CD4-positive, alpha-beta T cell (primary cell): ENCODE measurements at regions not wholly inside any gene's neighbourhood (a gene's known extent, or its start where the extent isn't known, plus 50 kb on each side); places are given as distances from the start of the nearest gene placed in this dataset.

Experiments
- ATAC-seq: fragments of 200-7000 bp; cut with Tn5 transposase; one replicate; pipeline ENCODE4 v1.10.0; 2022; ENCODE audit warnings: mild to moderate bottlenecking; ENCODE audit not compliant: poor library complexity
- CTCF ChIA-PET: fragments of 350-600 bp; sonication (Branson Sonifier 250); formaldehyde crosslinking; loops from one replicate; lab custom pipeline; 2021; ENCODE audit warnings: antibody characterized with exemption, inconsistent platforms; lab: Charles Lee
- POLR2A ChIA-PET: fragments of 350-600 bp; sonication (Branson Sonifier 250); formaldehyde crosslinking; loops from one replicate; lab custom pipeline; 2021; ENCODE audit warnings: antibody characterized with exemption, inconsistent platforms; lab: Charles Lee
- DNase-seq, 14 experiments: peaks; one replicate each; pipeline ENCODE4 v3.0.0-alpha.2; 2013 to 2020; ENCODE audit warnings: mixed read lengths in 2 of 14
- H3K27ac ChIP-seq, 2 donors: one replicate each; pipeline versions ENCODE4 v1.5.1 to v1.7.0; 2013; ENCODE audit warnings: low read length in 2 of 2, low read depth in 1 of 2, mild to moderate bottlenecking in 1 of 2
- H3K27me3 ChIP-seq, 2 experiments: 1 replicate in 1 of 2; 2 replicates in 1 of 2; pipeline versions ENCODE4 v1.6.1 to v1.7.0; 2013; ENCODE audit warnings: low read length in 2 of 2, control low read depth in 1 of 2, mild to moderate bottlenecking in 1 of 2, moderate library complexity in 1 of 2; ENCODE audit not compliant: insufficient read depth in 2 of 2, control insufficient read depth in 1 of 2
- H3K36me3 ChIP-seq: one replicate; pipeline ENCODE4 v1.6.1; 2013; ENCODE audit warnings: low read length, control low read depth; ENCODE audit not compliant: insufficient read depth
- H3K4me1 ChIP-seq: one replicate; pipeline ENCODE4 v1.6.1; 2013; ENCODE audit warnings: low read length, control low read depth; ENCODE audit not compliant: insufficient read depth
- H3K4me3 ChIP-seq: one replicate; pipeline ENCODE4 v1.5.1; 2013; ENCODE audit warnings: mild to moderate bottlenecking, low read length, moderate library complexity
- H3K9me3 ChIP-seq, 2 experiments: 1 replicate in 1 of 2; 2 replicates in 1 of 2; pipeline versions ENCODE4 v1.6.1 to v1.7.0; 2013; ENCODE audit warnings: low read length in 2 of 2, mild to moderate bottlenecking in 2 of 2, control low read depth in 1 of 2, moderate library complexity in 1 of 2; ENCODE audit not compliant: control insufficient read depth in 1 of 2, insufficient read depth in 1 of 2
- H3K27ac Mint-ChIP-seq: one replicate; pipeline ENCODE4 v1.8.0; 2020; ENCODE audit warnings: mixed read lengths
- H3K27me3 Mint-ChIP-seq: one replicate; pipeline ENCODE4 v1.8.0; 2021; ENCODE audit warnings: mixed read lengths
- H3K36me3 Mint-ChIP-seq: one replicate; pipeline ENCODE4 v1.8.0; 2021; ENCODE audit warnings: low read depth, mixed read lengths
- H3K4me1 Mint-ChIP-seq: one replicate; pipeline ENCODE4 v1.8.0; 2021; ENCODE audit warnings: low read depth, mixed read lengths
- H3K4me3 Mint-ChIP-seq: one replicate; pipeline ENCODE4 v1.8.0; 2020; ENCODE audit warnings: mild to moderate bottlenecking, mixed read lengths
- H3K9me3 Mint-ChIP-seq: one replicate; pipeline ENCODE4 v1.8.0; 2020; ENCODE audit warnings: mixed read lengths
- CTCF ChIP-seq: fragments of 200-600 bp; IDR thresholded peaks from one replicate; pipeline ENCODE4 v1.8.0; 2022; ENCODE audit warnings: antibody characterized with exemption, mild to moderate bottlenecking
- intact Hi-C, 2 experiments: fragments of 100-400 bp; cut with DNase I in 1 of 2; cut with micrococcal nuclease in 1 of 2; formaldehyde crosslinking; loops; one replicate each; pipeline versions ENCODE4 v1.15.1 to v1.9.0; 2023 to 2025; cut with DNase I, micrococcal nuclease

GRCh38 chr7:423312-424260 lies 96.1 kb downstream of the PDGFA start:
- H3K27ac ChIP-seq = no peak overlapping the region
- no peaks in the 10 kb centered on the region for H3K27me3 Mint-ChIP-seq
- no peaks in the 10 kb centered on the region for H3K27me3 ChIP-seq
- ChIA-PET CTCF (no interaction called here), POLR2A (no interaction called here)
- ATAC-seq = no peak
- H3K4me3 ChIP-seq = no peak overlapping the region
- H3K27ac Mint-ChIP-seq = no peak overlapping the region
- intact Hi-C loops = no loop called here
- H3K36me3 Mint-ChIP-seq = no peaks in the 10 kb centered on the region
- peaks cover 0 to 8% of the 10 kb centered on the region in 2 experiments for H3K9me3 ChIP-seq
- H3K4me1 ChIP-seq = peaks cover 5% of the 10 kb centered on the region
- no peak for TF ChIP-seq CTCF
- H3K9me3 Mint-ChIP-seq = no peaks in the 10 kb centered on the region
- DNase-seq = no peak
- H3K4me1 Mint-ChIP-seq = no peaks in the 10 kb centered on the region
- no peak overlapping the region for H3K4me3 Mint-ChIP-seq
- H3K36me3 ChIP-seq = no peaks in the 10 kb centered on the region

GRCh38 chr7:424301-424935 lies 95.2 kb downstream of the PDGFA start:
- Mint-ChIP-seq H3K27me3 (no peaks in the 10 kb centered on the region), H3K4me3 (no peak overlapping the region), H3K9me3 (no peaks in the 10 kb centered on the region), H3K27ac (no peak overlapping the region), H3K4me1 (no peaks in the 10 kb centered on the region), H3K36me3 (no peaks in the 10 kb centered on the region)
- intact Hi-C loops = no loop called here
- H3K4me1 ChIP-seq = peaks cover 5% of the 10 kb centered on the region
- no peak for TF ChIP-seq CTCF
- ChIA-PET POLR2A (no interaction called here), CTCF (no interaction called here)
- no peaks in the 10 kb centered on the region for H3K27me3 ChIP-seq
- DNase-seq (no peak), ATAC-seq (no peak)
- no peak overlapping the region for H3K27ac ChIP-seq
- H3K36me3 ChIP-seq = no peaks in the 10 kb centered on the region
- no peaks in the 10 kb centered on the region for H3K9me3 ChIP-seq
- no peak overlapping the region for H3K4me3 ChIP-seq

GRCh38 chr7:424961-425793 lies 94.5 kb downstream of the PDGFA start:
- intact Hi-C loops = no loop called here

More at GRCh38 chr7:424961-425793, 94.5 kb downstream of the PDGFA start:
- Histone ChIP-seq H3K27ac (no peak overlapping the region), H3K27me3 (no peaks in the 10 kb centered on the region), H3K4me3 (no peak overlapping the region), H3K36me3 (no peaks in the 10 kb centered on the region), H3K4me1 (peaks cover 5% of the 10 kb centered on the region), H3K9me3 (no peaks in the 10 kb centered on the region)
- no peak for DNase-seq
- H3K4me1 Mint-ChIP-seq = no peaks in the 10 kb centered on the region
- ChIA-PET CTCF (no interaction called here), POLR2A (no interaction called here)
- H3K27ac Mint-ChIP-seq = no peak overlapping the region
- H3K27me3 Mint-ChIP-seq = no peaks in the 10 kb centered on the region
- H3K4me3 Mint-ChIP-seq = no peak overlapping the region
- H3K36me3 Mint-ChIP-seq = no peaks in the 10 kb centered on the region
- TF ChIP-seq CTCF = no peak
- H3K9me3 Mint-ChIP-seq = no peaks in the 10 kb centered on the region
- no peak for ATAC-seq
